Spinal cord (tissue), 9 donors: ENCODE measurements at regions not wholly inside any gene's neighbourhood (a gene's known extent, or its start where the extent isn't known, plus 50 kb on each side); places are given as distances from the start of the nearest gene placed in this dataset.

ENCODE experiments used
- DNase-seq, 6 donors: peaks; one replicate each; pipeline versions ENCODE4 v3.0.0 to v3.0.0-alpha.2; 2013 to 2015; ENCODE audit warnings: low spot score in 6 of 6, low read depth in 4 of 6
- H3K27ac ChIP-seq: one replicate; pipeline ENCODE4 v1.5.1; 2013; ENCODE audit warnings: low read depth, low read length, control low read depth
- H3K27me3 ChIP-seq: one replicate; pipeline ENCODE4 v1.6.1; 2013; ENCODE audit warnings: low read length; ENCODE audit not compliant: control insufficient read depth, insufficient read depth
- H3K36me3 ChIP-seq: one replicate; pipeline ENCODE4 v1.6.1; 2013; ENCODE audit warnings: low read length; ENCODE audit not compliant: control insufficient read depth, insufficient read depth
- H3K4me1 ChIP-seq: one replicate; pipeline ENCODE4 v1.6.1; 2013; ENCODE audit warnings: low read length; ENCODE audit not compliant: control insufficient read depth, insufficient read depth
- H3K4me3 ChIP-seq: one replicate; pipeline ENCODE4 v1.5.1; 2013; ENCODE audit warnings: low read depth, low read length, control low read depth
- H3K9me3 ChIP-seq: one replicate; pipeline ENCODE4 v1.6.1; 2013; ENCODE audit warnings: low read length; ENCODE audit not compliant: control insufficient read depth, insufficient read depth
- WGBS: methylation state at CpG from one replicate; pipeline ENCODE4 v1.1.5; 2013; ENCODE audit warnings: missing lambda C conversion rate; ENCODE audit not compliant: insufficient coverage; 5-methylcytosine and 5-hydroxymethylcytosine counted together
- donor health status: healthy.

GRCh38 chr1:106721790-106722189 lies 334.7 kb upstream of the PRMT6 start:
- no peak overlapping the region for H3K4me3 ChIP-seq
- H3K9me3 ChIP-seq, result no peaks in the 10 kb centered on the region
- peak in 4 of 6 donors; percentile 1 to 88 (median 34) for DNase-seq

GRCh38 chr1:106722466-106722865 lies 334.0 kb upstream of the PRMT6 start:
- Histone ChIP-seq H3K27me3 (no peaks in the 10 kb centered on the region), H3K27ac (no peak overlapping the region), H3K4me1 (no peaks in the 10 kb centered on the region), H3K9me3 (no peaks in the 10 kb centered on the region), H3K4me3 (no peak overlapping the region), H3K36me3 (no peaks in the 10 kb centered on the region)
- no CpG with 5 or more reads among the region's 1 CpG for WGBS
- no peak for DNase-seq

More at GRCh38 chr1:106721790-106722189, 334.7 kb upstream of the PRMT6 start:
- Histone ChIP-seq H3K27me3 (no peaks in the 10 kb centered on the region), H3K4me1 (no peaks in the 10 kb centered on the region), H3K36me3 (no peaks in the 10 kb centered on the region), H3K27ac (no peak overlapping the region)

- DNase-seq, result no peak
- WGBS, result 67% methylated on average over 1 of the region's 3 CpGs
- Histone ChIP-seq H3K36me3 (no peaks in the 10 kb centered on the region), H3K4me1 (no peaks in the 10 kb centered on the region), H3K4me3 (no peak overlapping the region), H3K27ac (no peak overlapping the region), H3K9me3 (no peaks in the 10 kb centered on the region), H3K27me3 (no peaks in the 10 kb centered on the region)
Measured at GRCh38 chr1:106727171-106727570, 329.3 kb upstream of the PRMT6 start.

- Histone ChIP-seq H3K27ac (no peak overlapping the region), H3K27me3 (no peaks in the 10 kb centered on the region), H3K4me3 (no peak overlapping the region), H3K36me3 (no peaks in the 10 kb centered on the region), H3K4me1 (no peaks in the 10 kb centered on the region), H3K9me3 (no peaks in the 10 kb centered on the region)
- WGBS, result 0% methylated on average over 1 of the region's 2 CpGs
- DNase-seq, result peak in 1 of 6 donors; percentile 26
Measured at GRCh38 chr1:106746448-106747085, 309.9 kb upstream of the PRMT6 start.

- H3K27ac ChIP-seq, result no peak overlapping the region
- H3K9me3 ChIP-seq, result no peaks in the 10 kb centered on the region
- DNase-seq, result no peak
- H3K27me3 ChIP-seq, result no peaks in the 10 kb centered on the region
- 94% methylated on average over 2 of the region's 3 CpGs for WGBS
- no peak overlapping the region for H3K4me3 ChIP-seq
- H3K4me1 ChIP-seq, result no peaks in the 10 kb centered on the region
- no peaks in the 10 kb centered on the region for H3K36me3 ChIP-seq
Measured at GRCh38 chr1:106747232-106747631, 309.2 kb upstream of the PRMT6 start.

GRCh38 chr1:106747791-106748190 lies 308.7 kb upstream of the PRMT6 start:
- no peak for DNase-seq
- no peak overlapping the region for H3K27ac ChIP-seq
- WGBS, result 99% methylated on average over 9 of the region's 15 CpGs

GRCh38 chr1:106748606-106749005 lies 307.9 kb upstream of the PRMT6 start:
- H3K9me3 ChIP-seq, result no peaks in the 10 kb centered on the region
- H3K36me3 ChIP-seq, result no peaks in the 10 kb centered on the region
- no peak for DNase-seq
- H3K27me3 ChIP-seq, result no peaks in the 10 kb centered on the region
- H3K4me1 ChIP-seq, result no peaks in the 10 kb centered on the region
- H3K4me3 ChIP-seq, result no peak overlapping the region
- no CpG with 5 or more reads among the region's 2 CpGs for WGBS
- H3K27ac ChIP-seq, result no peak overlapping the region

More at GRCh38 chr1:106747791-106748190, 308.7 kb upstream of the PRMT6 start:
- Histone ChIP-seq H3K36me3 (no peaks in the 10 kb centered on the region), H3K9me3 (no peaks in the 10 kb centered on the region), H3K4me1 (no peaks in the 10 kb centered on the region), H3K4me3 (no peak overlapping the region), H3K27me3 (no peaks in the 10 kb centered on the region)

GRCh38 chr1:106749491-106749890 lies 307.0 kb upstream of the PRMT6 start:
- Histone ChIP-seq H3K27me3 (no peaks in the 10 kb centered on the region), H3K36me3 (no peaks in the 10 kb centered on the region), H3K27ac (no peak overlapping the region), H3K4me3 (no peak overlapping the region), H3K4me1 (no peaks in the 10 kb centered on the region), H3K9me3 (no peaks in the 10 kb centered on the region)
- DNase-seq, result no peak
- no CpG with 5 or more reads among the region's 2 CpGs for WGBS

- no peaks in the 10 kb centered on the region for H3K36me3 ChIP-seq
- H3K27ac ChIP-seq, result no peak overlapping the region
- no peaks in the 10 kb centered on the region for H3K4me1 ChIP-seq
- no peak overlapping the region for H3K4me3 ChIP-seq
- 80% methylated on average over 1 of the region's 1 CpG for WGBS
- H3K27me3 ChIP-seq, result no peaks in the 10 kb centered on the region
- no peak for DNase-seq
- no peaks in the 10 kb centered on the region for H3K9me3 ChIP-seq
Measured at GRCh38 chr1:106749906-106750305, 306.6 kb upstream of the PRMT6 start.

- Histone ChIP-seq H3K27ac (no peak overlapping the region), H3K9me3 (no peaks in the 10 kb centered on the region), H3K4me3 (no peak overlapping the region), H3K4me1 (no peaks in the 10 kb centered on the region), H3K36me3 (no peaks in the 10 kb centered on the region), H3K27me3 (no peaks in the 10 kb centered on the region)
- WGBS, result no CpG with 5 or more reads among the region's 2 CpGs
- no peak for DNase-seq
Measured at GRCh38 chr1:106751002-106751401, 305.5 kb upstream of the PRMT6 start.
